Parathyroid adenoma (tissue), 2 donors: ENCODE measurements at regions not wholly inside any gene's neighbourhood (a gene's known extent, or its start where the extent isn't known, plus 50 kb on each side); places are given as distances from the start of the nearest gene placed in this dataset.
"Not testable (repeated sequence)": the region's sequence is repeated elsewhere in the genome, so short reads cannot be mapped to it uniquely, and the experiment has no call there.

Experiments used
- H2AFZ ChIP-seq: fragments of 300-600 bp; sonication (generic); one replicate; pipeline ENCODE4 v1.7.0; 2017; ENCODE audit warnings: antibody characterized with exemption, mild to moderate bottlenecking
- H3K27ac ChIP-seq: fragments of 300-600 bp; sonication (generic); one replicate; pipeline ENCODE4 v1.7.0; 2017
- H3K27me3 ChIP-seq: fragments of 300-600 bp; sonication (generic); one replicate; pipeline ENCODE4 v1.7.0; 2017; ENCODE audit warnings: low read length; ENCODE audit not compliant: control insufficient read depth, insufficient read depth
- H3K36me3 ChIP-seq: fragments of 300-600 bp; sonication (generic); one replicate; pipeline ENCODE4 v1.7.0; 2017; ENCODE audit warnings: low read length; ENCODE audit not compliant: control insufficient read depth, insufficient read depth
- H3K4me1 ChIP-seq: fragments of 300-600 bp; sonication (generic); one replicate; pipeline ENCODE4 v1.7.0; 2017; ENCODE audit warnings: control low read depth
- H3K4me2 ChIP-seq: fragments of 300-600 bp; sonication (generic); one replicate; pipeline ENCODE4 v1.7.0; 2017; ENCODE audit warnings: low read length
- H3K4me3 ChIP-seq: fragments of 300-600 bp; sonication (generic); one replicate; pipeline ENCODE4 v1.7.0; 2017; ENCODE audit warnings: low read depth, low read length
- H3K79me2 ChIP-seq: fragments of 300-600 bp; sonication (generic); one replicate; pipeline ENCODE4 v1.7.0; 2017; ENCODE audit warnings: control low read depth
- H3K9ac ChIP-seq: fragments of 300-600 bp; sonication (generic); one replicate; pipeline ENCODE4 v1.7.0; 2017; ENCODE audit warnings: mild to moderate bottlenecking
- H3K9me3 ChIP-seq: fragments of 300-600 bp; sonication (generic); one replicate; pipeline ENCODE4 v1.7.0; 2017; ENCODE audit warnings: low read length; ENCODE audit not compliant: control insufficient read depth
- CTCF ChIP-seq: fragments of 300-600 bp; sonication (generic); IDR thresholded peaks from one replicate; pipeline ENCODE4 v1.7.0; 2017; ENCODE audit warnings: antibody characterized with exemption, mild to moderate bottlenecking
- donor health status: primary hyperparathyroidism.

GRCh38 chr1:241447031-241447644, 72.4 kb downstream of the FH start:
- Histone ChIP-seq H3K4me2 (no peak overlapping the region), H3K79me2 (no peaks in the 10 kb centered on the region), H2AFZ (no peak overlapping the region), H3K36me3 (no peaks in the 10 kb centered on the region), H3K9ac (no peak overlapping the region), H3K9me3 (no peaks in the 10 kb centered on the region), H3K4me1 (no peaks in the 10 kb centered on the region), H3K27me3 (no peaks in the 10 kb centered on the region), H3K4me3 (no peak overlapping the region), H3K27ac (no peak overlapping the region)
- no peak for TF ChIP-seq CTCF

- H3K27ac ChIP-seq = no peak overlapping the region
- no peak overlapping the region for H3K9ac ChIP-seq
- H3K79me2 ChIP-seq = no peaks in the 10 kb centered on the region
- no peaks in the 10 kb centered on the region for H3K36me3 ChIP-seq
- H3K27me3 ChIP-seq = no peaks in the 10 kb centered on the region
- no peak overlapping the region for H2AFZ ChIP-seq
- no peak overlapping the region for H3K4me3 ChIP-seq
- H3K4me2 ChIP-seq = no peak overlapping the region
- no peaks in the 10 kb centered on the region for H3K9me3 ChIP-seq
- no peak for TF ChIP-seq CTCF
- no peaks in the 10 kb centered on the region for H3K4me1 ChIP-seq
Measured at GRCh38 chr1:241444836-241445235, 74.7 kb downstream of the FH start.

- no peak overlapping the region for H3K4me3 ChIP-seq
- H3K27ac ChIP-seq = no peak overlapping the region
- no peaks in the 10 kb centered on the region for H3K79me2 ChIP-seq
- no peak for TF ChIP-seq CTCF
- no peaks in the 10 kb centered on the region for H3K9me3 ChIP-seq
- H3K9ac ChIP-seq = no peak overlapping the region
- H3K4me1 ChIP-seq = no peaks in the 10 kb centered on the region
- no peak overlapping the region for H3K4me2 ChIP-seq
- H3K36me3 ChIP-seq = no peaks in the 10 kb centered on the region
- no peak overlapping the region for H2AFZ ChIP-seq
- no peaks in the 10 kb centered on the region for H3K27me3 ChIP-seq
Measured at GRCh38 chr1:241443561-241443960, 76.0 kb downstream of the FH start.

- Histone ChIP-seq H3K9ac (no peak overlapping the region), H3K79me2 (no peaks in the 10 kb centered on the region), H3K27ac (no peak overlapping the region), H3K4me2 (no peak overlapping the region), H2AFZ (no peak overlapping the region), H3K36me3 (no peaks in the 10 kb centered on the region), H3K27me3 (no peaks in the 10 kb centered on the region), H3K9me3 (no peaks in the 10 kb centered on the region), H3K4me1 (no peaks in the 10 kb centered on the region), H3K4me3 (no peak overlapping the region)
- no peak for TF ChIP-seq CTCF
Measured at GRCh38 chr1:241442686-241443085, 76.9 kb downstream of the FH start.

- no peak overlapping the region for H3K27ac ChIP-seq
- H3K4me2 ChIP-seq = no peak overlapping the region
- no peak overlapping the region for H3K9ac ChIP-seq
- no peaks in the 10 kb centered on the region for H3K36me3 ChIP-seq
- H2AFZ ChIP-seq = no peak overlapping the region
- H3K9me3 ChIP-seq = no peaks in the 10 kb centered on the region
- H3K4me3 ChIP-seq = no peak overlapping the region
- H3K27me3 ChIP-seq = no peaks in the 10 kb centered on the region
- no peaks in the 10 kb centered on the region for H3K79me2 ChIP-seq
- H3K4me1 ChIP-seq = no peaks in the 10 kb centered on the region
- no peak for TF ChIP-seq CTCF
Measured at GRCh38 chr1:241440904-241441303, 78.7 kb downstream of the FH start.

GRCh38 chr1:241438686-241439085, 80.9 kb downstream of the FH start:
- not testable (repeated sequence) for H3K4me3 ChIP-seq, H3K36me3 ChIP-seq, H3K4me2 ChIP-seq, H3K27ac ChIP-seq, H2AFZ ChIP-seq, H3K9me3 ChIP-seq, H3K79me2 ChIP-seq, H3K4me1 ChIP-seq, H3K27me3 ChIP-seq, H3K9ac ChIP-seq
